ENCODE measurements at regions not wholly inside any gene's neighbourhood (a gene's known extent, or its start where the extent isn't known, plus 50 kb on each side); places are given as distances from the start of the nearest gene placed in this dataset.
"Not testable (repeated sequence)": the region's sequence is repeated elsewhere in the genome, so short reads cannot be mapped to it uniquely, and the experiment has no call there.

GRCh38 chr17:15836991-15837390 is 104.9 kb downstream of the TBC1D26 start:
- not testable (repeated sequence) for H3K27ac ChIP-seq (ENCODE audit: low read depth, low read length); H3K27me3 ChIP-seq (ENCODE audit: control insufficient read depth, low read length); H3K9me2 ChIP-seq (replicated peaks; ENCODE audit: control insufficient read depth, low read length); H3K4me1 ChIP-seq (ENCODE audit: control insufficient read depth, low read length); H3K4me2 ChIP-seq (ENCODE audit: low read length); H3K4me3 ChIP-seq (ENCODE audit: low read length); H4K20me1 ChIP-seq (ENCODE audit: control insufficient read depth, insufficient read depth, low read depth, low read length); H3K36me3 ChIP-seq (ENCODE audit: control insufficient read depth, low read length); H3F3A ChIP-seq (ENCODE audit: control insufficient read depth, insufficient read depth); H3K79me2 ChIP-seq (ENCODE audit: control insufficient read depth, low read length); H3K9me3 ChIP-seq (ENCODE audit: control insufficient read depth, insufficient read depth, low read length)

- H3K79me2 ChIP-seq (ENCODE audit: control insufficient read depth, low read length); H3K27ac ChIP-seq (ENCODE audit: low read depth, low read length); H3K9me3 ChIP-seq (ENCODE audit: control insufficient read depth, insufficient read depth, low read length); H3K4me1 ChIP-seq (ENCODE audit: control insufficient read depth, low read length); H3F3A ChIP-seq (ENCODE audit: control insufficient read depth, insufficient read depth); H4K20me1 ChIP-seq (ENCODE audit: control insufficient read depth, insufficient read depth, low read depth, low read length); H3K9me2 ChIP-seq (replicated peaks; ENCODE audit: control insufficient read depth, low read length); H3K4me2 ChIP-seq (ENCODE audit: low read length); H3K4me3 ChIP-seq (ENCODE audit: low read length); H3K36me3 ChIP-seq (ENCODE audit: control insufficient read depth, low read length); H3K27me3 ChIP-seq (ENCODE audit: control insufficient read depth, low read length): not testable (repeated sequence)
Measured at GRCh38 chr17:15847447-15848229, 97.3 kb upstream of the ADORA2B start.

GRCh38 chr17:15849054-15849453 is 95.9 kb upstream of the ADORA2B start:
- not testable (repeated sequence) for H3K27ac ChIP-seq (ENCODE audit: low read depth, low read length); H3F3A ChIP-seq (ENCODE audit: control insufficient read depth, insufficient read depth); H3K9me3 ChIP-seq (ENCODE audit: control insufficient read depth, insufficient read depth, low read length)

GRCh38 chr17:15850071-15850470 is 94.9 kb upstream of the ADORA2B start:
- H3K36me3 ChIP-seq (ENCODE audit: control insufficient read depth, low read length); H3K9me3 ChIP-seq (ENCODE audit: control insufficient read depth, insufficient read depth, low read length); H3K27ac ChIP-seq (ENCODE audit: low read depth, low read length); H3K4me1 ChIP-seq (ENCODE audit: control insufficient read depth, low read length); H3K9me2 ChIP-seq (replicated peaks; ENCODE audit: control insufficient read depth, low read length); H3K4me2 ChIP-seq (ENCODE audit: low read length); H3K79me2 ChIP-seq (ENCODE audit: control insufficient read depth, low read length); H3K27me3 ChIP-seq (ENCODE audit: control insufficient read depth, low read length); H4K20me1 ChIP-seq (ENCODE audit: control insufficient read depth, insufficient read depth, low read depth, low read length); H3K4me3 ChIP-seq (ENCODE audit: low read length); H3F3A ChIP-seq (ENCODE audit: control insufficient read depth, insufficient read depth): not testable (repeated sequence)

More at GRCh38 chr17:15849054-15849453, 95.9 kb upstream of the ADORA2B start:
- H3K4me3 ChIP-seq (ENCODE audit: low read length); H3K36me3 ChIP-seq (ENCODE audit: control insufficient read depth, low read length); H3K27me3 ChIP-seq (ENCODE audit: control insufficient read depth, low read length); H3K4me1 ChIP-seq (ENCODE audit: control insufficient read depth, low read length); H4K20me1 ChIP-seq (ENCODE audit: control insufficient read depth, insufficient read depth, low read depth, low read length); H3K9me2 ChIP-seq (replicated peaks; ENCODE audit: control insufficient read depth, low read length); H3K79me2 ChIP-seq (ENCODE audit: control insufficient read depth, low read length); H3K4me2 ChIP-seq (ENCODE audit: low read length): not testable (repeated sequence)

GRCh38 chr17:15850687-15851086 is 94.2 kb upstream of the ADORA2B start:
- not testable (repeated sequence) for H3K27ac ChIP-seq (ENCODE audit: low read depth, low read length); H3K9me2 ChIP-seq (replicated peaks; ENCODE audit: control insufficient read depth, low read length); H3K4me1 ChIP-seq (ENCODE audit: control insufficient read depth, low read length); H3K27me3 ChIP-seq (ENCODE audit: control insufficient read depth, low read length); H3K9me3 ChIP-seq (ENCODE audit: control insufficient read depth, insufficient read depth, low read length); H4K20me1 ChIP-seq (ENCODE audit: control insufficient read depth, insufficient read depth, low read depth, low read length); H3K36me3 ChIP-seq (ENCODE audit: control insufficient read depth, low read length); H3K79me2 ChIP-seq (ENCODE audit: control insufficient read depth, low read length); H3F3A ChIP-seq (ENCODE audit: control insufficient read depth, insufficient read depth); H3K4me3 ChIP-seq (ENCODE audit: low read length); H3K4me2 ChIP-seq (ENCODE audit: low read length)

- H3K4me1 ChIP-seq (ENCODE audit: control insufficient read depth, low read length); H3K36me3 ChIP-seq (ENCODE audit: control insufficient read depth, low read length); H4K20me1 ChIP-seq (ENCODE audit: control insufficient read depth, insufficient read depth, low read depth, low read length); H3K9me2 ChIP-seq (replicated peaks; ENCODE audit: control insufficient read depth, low read length); H3K4me3 ChIP-seq (ENCODE audit: low read length); H3K27me3 ChIP-seq (ENCODE audit: control insufficient read depth, low read length); H3F3A ChIP-seq (ENCODE audit: control insufficient read depth, insufficient read depth); H3K4me2 ChIP-seq (ENCODE audit: low read length); H3K9me3 ChIP-seq (ENCODE audit: control insufficient read depth, insufficient read depth, low read length); H3K79me2 ChIP-seq (ENCODE audit: control insufficient read depth, low read length); H3K27ac ChIP-seq (ENCODE audit: low read depth, low read length): not testable (repeated sequence)
Measured at GRCh38 chr17:15852863-15853262, 92.1 kb upstream of the ADORA2B start.

- H3K4me1 ChIP-seq (ENCODE audit: control insufficient read depth, low read length); H3K79me2 ChIP-seq (ENCODE audit: control insufficient read depth, low read length); H3K27me3 ChIP-seq (ENCODE audit: control insufficient read depth, low read length); H3K36me3 ChIP-seq (ENCODE audit: control insufficient read depth, low read length); H3K4me2 ChIP-seq (ENCODE audit: low read length); H3F3A ChIP-seq (ENCODE audit: control insufficient read depth, insufficient read depth); H3K9me2 ChIP-seq (replicated peaks; ENCODE audit: control insufficient read depth, low read length); H3K9me3 ChIP-seq (ENCODE audit: control insufficient read depth, insufficient read depth, low read length); H4K20me1 ChIP-seq (ENCODE audit: control insufficient read depth, insufficient read depth, low read depth, low read length); H3K4me3 ChIP-seq (ENCODE audit: low read length); H3K27ac ChIP-seq (ENCODE audit: low read depth, low read length): not testable (repeated sequence)
Measured at GRCh38 chr17:15856191-15856590, 88.7 kb upstream of the ADORA2B start.

GRCh38 chr17:15856745-15857144 is 88.2 kb upstream of the ADORA2B start:
- H3F3A ChIP-seq (ENCODE audit: control insufficient read depth, insufficient read depth); H3K9me3 ChIP-seq (ENCODE audit: control insufficient read depth, insufficient read depth, low read length); H3K79me2 ChIP-seq (ENCODE audit: control insufficient read depth, low read length); H3K9me2 ChIP-seq (replicated peaks; ENCODE audit: control insufficient read depth, low read length); H3K27ac ChIP-seq (ENCODE audit: low read depth, low read length); H3K4me2 ChIP-seq (ENCODE audit: low read length); H3K36me3 ChIP-seq (ENCODE audit: control insufficient read depth, low read length); H3K4me1 ChIP-seq (ENCODE audit: control insufficient read depth, low read length); H3K4me3 ChIP-seq (ENCODE audit: low read length); H4K20me1 ChIP-seq (ENCODE audit: control insufficient read depth, insufficient read depth, low read depth, low read length); H3K27me3 ChIP-seq (ENCODE audit: control insufficient read depth, low read length): not testable (repeated sequence)
